ENCODE measurements at regions not wholly inside any gene's neighbourhood (a gene's known extent, or its start where the extent isn't known, plus 50 kb on each side); places are given as distances from the start of the nearest gene placed in this dataset.

DNA sequence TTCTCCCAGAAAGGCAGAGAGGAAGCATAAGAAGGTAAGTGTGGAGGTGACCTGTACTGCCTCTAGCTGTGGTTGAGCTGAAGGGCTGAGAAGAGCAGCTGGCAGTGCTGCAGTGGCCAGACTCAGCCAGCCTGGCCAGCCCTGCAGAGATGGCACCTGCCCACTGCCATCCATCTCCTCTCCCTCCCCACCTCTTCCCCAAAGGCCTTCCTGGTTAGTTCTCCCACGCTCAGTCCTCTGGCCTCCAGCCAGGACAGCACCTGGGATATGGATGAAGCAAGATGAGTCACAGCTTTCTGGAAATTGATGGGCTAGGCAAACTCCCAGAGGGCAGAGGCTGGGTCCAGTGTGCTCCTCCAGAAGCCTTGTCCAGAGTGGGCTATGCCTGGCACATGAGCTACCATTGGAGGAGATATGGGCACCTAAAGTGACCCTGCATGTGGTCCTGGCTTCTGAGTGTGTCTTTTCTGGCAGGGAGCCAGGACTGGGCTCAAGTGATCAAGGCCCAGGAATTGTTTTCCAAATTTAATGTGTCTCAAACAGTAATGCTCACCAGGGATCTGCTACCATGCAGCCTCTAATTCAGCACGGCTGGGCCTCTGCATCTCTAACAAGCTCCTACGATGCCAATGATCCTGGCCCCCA, 81.0 kb upstream of the CACUL1 start:
- no peak for FAIRE-seq
- TF ChIP-seq POLR2A (IDR thresholded peaks at IDR 0.05; ENCODE audit: low read depth, low read length) (no peak), POU2F2 (IDR thresholded peaks at IDR 0.05; ENCODE audit: low read depth, low read length) (no peak), POLR2AphosphoS5 (IDR thresholded peaks at IDR 0.05; ENCODE audit: low read depth, low read length) (no peak), TAF1 (IDR thresholded peaks at IDR 0.05; ENCODE audit: low read depth, low read length) (no peak), PAX5 (IDR thresholded peaks at IDR 0.05; ENCODE audit: insufficient read depth, low read length, severe bottlenecking) (no peak), SPI1 (IDR thresholded peaks at IDR 0.05; ENCODE audit: low read depth, low read length) (no peak)
- no peak for DNase-seq (ENCODE audit: insufficient read length, low spot score)

DNA sequence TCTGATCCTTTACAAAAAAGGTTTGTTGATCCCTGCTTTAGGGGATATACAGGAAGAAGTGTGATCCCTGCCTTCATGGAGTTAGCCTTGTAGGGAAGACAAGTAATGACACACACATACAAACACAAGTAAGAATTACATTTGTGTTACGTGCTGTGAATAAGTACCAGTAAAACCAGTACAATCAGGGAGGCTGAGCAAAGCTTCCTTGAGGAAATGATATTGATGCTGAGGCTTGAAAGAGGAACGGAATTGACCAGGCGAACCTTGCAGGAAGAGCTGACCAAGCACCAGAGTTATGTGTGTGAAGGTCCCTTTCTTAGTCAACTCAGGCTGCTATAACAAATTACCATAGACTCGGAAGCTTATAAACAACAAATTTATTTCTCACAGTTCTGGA, 83.6 kb upstream of the CACUL1 start:
- no peak for DNase-seq (ENCODE audit: insufficient read length, low spot score)
- FAIRE-seq: no peak

DNA sequence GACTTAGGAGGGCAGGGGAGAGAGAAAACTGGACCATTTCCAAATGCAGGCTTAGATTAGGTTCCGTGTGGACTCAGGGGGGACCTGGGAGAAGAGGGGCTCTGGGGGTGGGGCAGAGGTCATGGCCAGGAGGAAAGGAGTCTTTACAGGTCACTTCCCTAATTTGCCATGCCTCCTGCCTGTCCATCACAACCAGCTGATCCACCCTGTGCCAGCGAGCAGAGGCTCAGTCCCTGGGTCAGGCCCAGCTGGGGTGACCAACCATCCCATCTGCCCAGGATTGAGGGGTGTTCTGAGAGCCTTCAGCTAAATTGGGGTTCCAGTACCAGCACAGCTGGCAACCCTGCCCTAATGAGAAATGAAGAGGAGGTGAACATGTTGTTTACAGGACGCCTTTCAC, 84.6 kb upstream of the CACUL1 start:
- FAIRE-seq: no peak
- TF ChIP-seq TAF1 (IDR thresholded peaks at IDR 0.05; ENCODE audit: low read depth, low read length) (no peak), PAX5 (IDR thresholded peaks at IDR 0.05; ENCODE audit: insufficient read depth, low read length, severe bottlenecking) (no peak), POLR2A (IDR thresholded peaks at IDR 0.05; ENCODE audit: low read depth, low read length) (no peak), POU2F2 (IDR thresholded peaks at IDR 0.05; ENCODE audit: low read depth, low read length) (no peak), SPI1 (IDR thresholded peaks at IDR 0.05; ENCODE audit: low read depth, low read length) (no peak), POLR2AphosphoS5 (IDR thresholded peaks at IDR 0.05; ENCODE audit: low read depth, low read length) (no peak)
- DNase-seq (ENCODE audit: insufficient read length, low spot score): no peak

More for the DNA sequence above, 83.6 kb upstream of the CACUL1 start:
- no peak for TF ChIP-seq POLR2AphosphoS5 (IDR thresholded peaks at IDR 0.05; ENCODE audit: low read depth, low read length)
- no peak for TF ChIP-seq SPI1 (IDR thresholded peaks at IDR 0.05; ENCODE audit: low read depth, low read length)
- TF ChIP-seq POLR2A (IDR thresholded peaks at IDR 0.05; ENCODE audit: low read depth, low read length): no peak
- TF ChIP-seq TAF1 (IDR thresholded peaks at IDR 0.05; ENCODE audit: low read depth, low read length): no peak
- no peak for TF ChIP-seq POU2F2 (IDR thresholded peaks at IDR 0.05; ENCODE audit: low read depth, low read length)
- TF ChIP-seq PAX5 (IDR thresholded peaks at IDR 0.05; ENCODE audit: insufficient read depth, low read length, severe bottlenecking): no peak

DNA sequence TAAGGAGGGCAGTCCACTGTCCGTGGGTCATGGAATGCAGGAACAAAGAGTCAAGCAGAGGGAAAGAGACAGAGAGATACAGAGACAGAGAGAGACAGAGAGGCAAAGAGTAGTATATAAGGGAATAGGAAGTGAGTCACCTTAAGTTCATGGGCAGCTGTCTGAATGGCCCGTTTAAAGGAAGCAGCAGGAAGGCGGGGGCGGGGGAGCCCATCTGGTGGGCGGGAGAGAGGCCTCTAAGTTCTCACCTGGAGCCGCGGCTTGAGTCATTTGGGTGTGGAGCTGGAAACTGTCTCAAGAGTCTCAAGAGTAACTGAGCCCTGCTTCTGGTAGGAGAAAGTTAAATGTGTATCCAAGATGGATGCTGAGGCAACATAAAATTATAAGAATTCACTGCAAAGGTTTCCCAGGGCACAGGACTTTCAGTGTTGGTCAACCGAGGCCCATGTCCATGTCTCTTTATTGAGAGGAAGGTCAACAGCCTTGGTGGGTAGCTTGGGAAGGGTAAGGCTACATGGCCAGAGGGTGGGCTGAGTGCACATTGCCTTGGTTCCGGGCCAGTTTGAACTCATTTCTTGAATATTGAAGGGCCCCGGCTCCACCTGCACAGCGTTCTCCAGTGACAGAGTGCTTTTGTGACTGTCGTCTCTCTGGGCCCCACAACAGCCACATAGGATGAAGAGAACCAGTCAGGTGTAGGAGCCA, 85.5 kb upstream of the CACUL1 start:
- DNase-seq (ENCODE audit: insufficient read length, low spot score) (no peak), FAIRE-seq (no peak)
- TF ChIP-seq SPI1 (IDR thresholded peaks at IDR 0.05; ENCODE audit: low read depth, low read length): no peak

DNA sequence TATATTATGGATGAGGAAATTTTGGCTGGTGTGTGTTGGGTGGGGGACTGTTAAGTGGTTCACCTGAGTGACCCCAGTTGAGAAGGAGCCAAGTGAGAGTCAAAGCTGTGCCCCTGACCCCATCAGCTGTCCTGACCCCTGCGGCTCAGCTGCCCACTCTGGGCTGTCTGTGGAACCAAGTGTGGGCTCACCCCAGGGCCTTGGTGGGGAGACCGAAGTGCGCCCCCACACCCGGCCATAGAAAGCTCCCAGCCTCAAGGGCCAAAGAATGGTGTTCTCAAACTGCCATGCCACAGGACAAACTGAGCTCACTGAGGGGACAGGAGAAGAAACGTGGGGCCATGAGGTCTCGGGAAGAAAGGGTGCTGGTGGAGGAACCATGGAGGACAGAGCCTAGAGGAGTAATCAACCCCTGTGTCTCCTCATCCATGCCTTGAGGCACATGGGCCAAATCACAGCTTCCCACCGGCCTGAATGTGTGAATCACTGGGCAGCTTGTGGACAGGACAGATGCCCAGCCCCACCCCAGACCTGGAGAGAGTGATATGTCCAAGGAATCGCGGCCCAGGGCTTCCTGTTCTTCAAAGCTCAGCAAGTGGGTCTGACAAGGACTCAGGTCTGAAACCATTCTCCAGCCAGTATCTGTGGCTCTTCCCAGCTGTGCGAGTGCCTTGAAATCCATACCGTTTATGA, 86.2 kb upstream of the CACUL1 start:
- TF ChIP-seq TAF1 (IDR thresholded peaks at IDR 0.05; ENCODE audit: low read depth, low read length) (no peak), PAX5 (IDR thresholded peaks at IDR 0.05; ENCODE audit: insufficient read depth, low read length, severe bottlenecking) (no peak), SPI1 (IDR thresholded peaks at IDR 0.05; ENCODE audit: low read depth, low read length) (no peak), POLR2AphosphoS5 (IDR thresholded peaks at IDR 0.05; ENCODE audit: low read depth, low read length) (no peak), POLR2A (IDR thresholded peaks at IDR 0.05; ENCODE audit: low read depth, low read length) (no peak), POU2F2 (IDR thresholded peaks at IDR 0.05; ENCODE audit: low read depth, low read length) (no peak)
- DNase-seq (ENCODE audit: insufficient read length, low spot score) (no peak), FAIRE-seq (no peak)

DNA sequence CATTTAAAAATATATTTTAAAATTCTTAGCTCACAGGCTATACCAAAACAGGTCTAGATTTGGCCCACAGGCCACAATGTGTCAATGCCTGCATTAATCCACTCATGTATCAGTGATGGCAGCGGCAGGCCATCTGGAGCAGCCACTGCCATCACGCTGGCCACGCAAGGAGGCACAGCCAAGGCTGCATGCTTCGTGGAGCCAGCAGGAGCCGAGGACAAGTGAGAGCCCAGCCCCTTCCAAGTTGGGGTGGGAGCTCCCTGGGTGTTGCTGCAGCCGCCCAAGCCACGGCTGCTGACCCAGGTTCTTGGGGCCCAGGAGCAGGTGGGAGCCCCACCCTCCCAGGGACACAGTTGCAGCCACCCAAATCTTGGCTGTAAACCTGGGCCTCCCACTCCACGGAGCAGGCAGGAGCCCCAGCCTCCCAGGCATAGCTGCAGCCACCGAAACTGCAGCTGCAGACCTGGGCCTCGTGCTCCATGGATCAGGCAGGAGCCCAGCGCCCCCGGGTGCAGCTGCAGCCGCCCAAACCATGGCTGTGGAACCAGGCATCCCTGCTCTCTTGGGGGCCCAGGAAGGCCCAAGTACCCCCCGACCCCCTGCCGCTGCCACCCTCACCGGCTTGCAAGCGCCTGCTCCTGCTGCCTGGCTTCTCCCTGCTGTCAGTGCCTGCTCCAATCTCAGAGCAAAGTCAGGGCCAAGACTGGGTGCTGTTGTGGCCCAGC, 87.3 kb upstream of the CACUL1 start:
- FAIRE-seq: no peak
- TF ChIP-seq TAF1 (IDR thresholded peaks at IDR 0.05; ENCODE audit: low read depth, low read length) (no peak), PAX5 (IDR thresholded peaks at IDR 0.05; ENCODE audit: insufficient read depth, low read length, severe bottlenecking) (no peak), SPI1 (IDR thresholded peaks at IDR 0.05; ENCODE audit: low read depth, low read length) (no peak), POU2F2 (IDR thresholded peaks at IDR 0.05; ENCODE audit: low read depth, low read length) (no peak), POLR2A (IDR thresholded peaks at IDR 0.05; ENCODE audit: low read depth, low read length) (no peak), POLR2AphosphoS5 (IDR thresholded peaks at IDR 0.05; ENCODE audit: low read depth, low read length) (no peak)
- DNase-seq (ENCODE audit: insufficient read length, low spot score): no peak

DNA sequence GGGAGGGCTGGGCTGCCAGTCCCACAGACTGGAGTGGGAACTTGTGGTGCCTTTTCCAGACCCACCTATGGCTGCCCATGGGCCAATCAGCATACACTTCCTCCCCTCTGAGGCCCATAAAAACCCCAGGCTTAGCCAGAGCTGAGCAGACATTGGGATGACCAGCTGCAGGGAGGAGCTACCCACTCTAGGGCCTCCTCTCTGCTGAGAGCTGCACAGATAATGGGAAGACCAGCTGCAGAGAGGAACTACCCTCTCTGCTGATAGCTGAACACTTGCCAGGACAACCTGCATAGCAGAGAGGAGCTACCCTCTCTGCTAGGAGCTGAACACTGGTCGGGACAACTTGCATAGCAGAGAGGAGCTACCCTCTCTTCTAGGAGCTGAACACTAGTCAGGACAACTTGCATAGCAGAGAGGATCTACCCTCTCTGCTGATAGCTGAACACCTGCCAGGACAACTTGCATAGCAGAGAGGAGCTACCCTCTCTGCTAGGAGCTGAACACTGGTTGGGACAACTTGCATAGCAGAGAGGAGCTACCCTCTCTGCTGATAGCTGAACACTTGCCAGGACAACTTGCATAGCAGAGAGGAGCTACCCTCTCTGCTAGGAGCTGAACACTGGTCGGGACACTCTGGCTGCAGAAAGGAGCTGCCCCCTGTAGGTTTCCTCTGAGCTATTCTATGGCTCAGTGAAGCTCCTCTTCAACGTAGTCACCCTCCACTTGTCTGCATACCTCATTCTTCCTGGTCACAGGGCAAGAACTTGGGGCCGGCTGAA, 88.3 kb upstream of the CACUL1 start:
- TF ChIP-seq POLR2AphosphoS5 (IDR thresholded peaks at IDR 0.05; ENCODE audit: low read depth, low read length) (no peak), POLR2A (IDR thresholded peaks at IDR 0.05; ENCODE audit: low read depth, low read length) (no peak), PAX5 (IDR thresholded peaks at IDR 0.05; ENCODE audit: insufficient read depth, low read length, severe bottlenecking) (no peak), POU2F2 (IDR thresholded peaks at IDR 0.05; ENCODE audit: low read depth, low read length) (no peak), TAF1 (IDR thresholded peaks at IDR 0.05; ENCODE audit: low read depth, low read length) (no peak), SPI1 (IDR thresholded peaks at IDR 0.05; ENCODE audit: low read depth, low read length) (no peak)
- DNase-seq (ENCODE audit: insufficient read length, low spot score) (no peak), FAIRE-seq (no peak)

DNA sequence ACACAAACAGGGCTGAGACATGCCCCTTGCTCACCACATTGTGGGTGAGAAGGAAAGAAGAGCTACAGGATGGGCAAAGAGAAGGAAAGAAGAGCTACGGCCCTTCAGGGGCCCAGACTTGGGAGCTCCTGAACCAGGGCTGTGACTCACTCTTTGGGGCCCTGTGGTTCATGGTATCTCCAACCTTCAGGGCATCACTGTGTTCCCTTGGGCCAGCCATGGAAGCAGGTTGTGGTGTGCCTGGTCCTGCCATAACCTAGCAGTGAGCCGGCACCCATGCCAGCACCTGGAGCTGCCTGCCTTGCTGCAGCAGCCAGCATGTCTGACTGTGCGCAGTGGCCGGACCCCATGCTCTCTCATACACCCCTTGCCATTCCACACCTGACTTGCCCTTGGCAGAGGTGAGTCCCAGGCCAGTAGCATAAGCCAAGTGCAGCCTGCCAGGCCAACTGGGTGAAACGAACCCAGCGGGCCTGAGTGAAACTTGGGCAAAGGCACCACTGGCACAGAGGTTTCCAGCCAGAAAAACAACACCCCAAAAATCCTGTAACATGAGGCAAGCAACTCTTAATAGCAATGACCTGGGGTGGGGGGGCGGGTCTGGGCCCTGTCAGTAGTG, 89.0 kb upstream of the CACUL1 start:
- DNase-seq (ENCODE audit: insufficient read length, low spot score) (no peak), FAIRE-seq (no peak)
- no peak for TF ChIP-seq TAF1 (IDR thresholded peaks at IDR 0.05; ENCODE audit: low read depth, low read length)
- no peak for TF ChIP-seq SPI1 (IDR thresholded peaks at IDR 0.05; ENCODE audit: low read depth, low read length)
- no peak for TF ChIP-seq POU2F2 (IDR thresholded peaks at IDR 0.05; ENCODE audit: low read depth, low read length)
- TF ChIP-seq POLR2AphosphoS5 (IDR thresholded peaks at IDR 0.05; ENCODE audit: low read depth, low read length): no peak
- no peak for TF ChIP-seq PAX5 (IDR thresholded peaks at IDR 0.05; ENCODE audit: insufficient read depth, low read length, severe bottlenecking)
- TF ChIP-seq POLR2A (IDR thresholded peaks at IDR 0.05; ENCODE audit: low read depth, low read length): no peak
